Fibroblast of gingiva (primary cell): ENCODE measurements at regions not wholly inside any gene's neighbourhood (a gene's known extent, or its start where the extent isn't known, plus 50 kb on each side); places are given as distances from the start of the nearest gene placed in this dataset.
A peak's percentile ranks its signal among the peaks of the same experiment; 100 is the strongest.

Source experiments
- DNase-seq: peaks from one replicate; pipeline ENCODE4 v3.0.0-alpha.2; 2011; ENCODE audit warnings: low read depth

DNA sequence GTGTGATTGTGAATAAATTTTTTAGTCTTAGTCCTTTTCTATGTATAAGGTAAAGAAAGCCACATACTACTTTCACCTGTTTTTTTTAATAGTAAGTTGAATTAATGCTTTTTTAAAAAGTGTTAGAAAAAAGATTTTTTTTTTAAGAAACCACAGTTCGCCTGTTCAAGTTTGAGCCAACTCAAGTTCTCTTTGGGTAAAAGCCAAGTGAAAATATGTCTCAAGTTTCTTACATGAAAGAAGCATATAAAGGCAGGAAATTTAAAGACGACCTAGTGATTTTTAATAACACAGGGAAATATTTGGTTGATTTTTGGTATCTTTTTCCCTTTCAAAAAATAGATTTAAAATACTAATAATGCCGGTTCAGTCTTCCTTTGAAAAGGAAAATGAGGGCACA, 369.9 kb upstream of the NR3C2 start:
- DNase-seq: no peak

DNA sequence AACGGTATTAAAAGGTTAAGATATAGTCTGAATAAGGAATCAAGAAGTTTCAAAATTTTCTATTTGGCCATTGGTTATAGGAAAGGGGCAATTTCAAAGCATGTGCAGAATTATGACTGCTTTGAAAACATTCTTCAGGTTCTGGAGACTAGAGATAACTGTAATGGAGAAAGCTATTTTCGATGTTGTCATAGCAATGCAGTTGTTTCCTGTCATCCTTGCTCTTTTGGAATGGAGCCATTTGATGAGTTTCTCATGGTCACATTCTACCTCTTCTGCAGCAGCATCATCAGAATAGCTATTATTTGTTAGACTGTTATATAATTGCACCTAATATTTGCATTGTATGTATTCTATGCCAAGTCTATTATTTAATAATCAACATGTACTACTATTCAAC, 368.2 kb upstream of the NR3C2 start:
- DNase-seq: no peak

GRCh38 chr4:148808416-148808815, 366.2 kb upstream of the NR3C2 start:
- no peak for DNase-seq

- peak; percentile 73 for DNase-seq
These were observed 358.7 kb upstream of the NR3C2 start for GRCh38 chr4:148800940-148801339.

- no peak for DNase-seq
These were observed 358.2 kb upstream of the NR3C2 start for GRCh38 chr4:148800336-148800885.

- DNase-seq: no peak
These were observed 353.1 kb upstream of the NR3C2 start for GRCh38 chr4:148795156-148795864.

GRCh38 chr4:148793221-148793620, 351.0 kb upstream of the NR3C2 start:
- no peak for DNase-seq

GRCh38 chr4:148790691-148791090, 348.5 kb upstream of the NR3C2 start:
- DNase-seq: no peak

GRCh38 chr4:148790246-148790645, 348.0 kb upstream of the NR3C2 start:
- DNase-seq: no peak

- no peak for DNase-seq
These were observed 345.7 kb upstream of the NR3C2 start for GRCh38 chr4:148787831-148788477.

DNA sequence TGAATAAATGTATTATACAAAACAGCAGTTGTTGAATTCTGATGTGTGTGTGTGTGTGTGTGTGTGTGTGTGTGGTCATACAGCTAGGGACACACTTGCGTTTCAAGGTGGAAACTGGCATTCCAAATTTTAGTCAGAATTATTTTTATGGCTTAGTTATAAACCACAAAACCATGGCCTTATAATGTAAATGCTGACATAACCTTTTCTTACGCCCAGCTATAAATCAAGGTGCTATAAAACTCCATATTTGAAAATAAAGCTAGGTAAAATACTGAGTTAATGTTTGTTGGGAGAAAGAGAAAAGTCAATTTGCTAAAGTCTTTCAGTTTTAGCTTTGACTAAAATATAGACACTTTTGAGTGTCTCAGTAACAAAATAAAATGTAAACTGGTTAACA, 345.1 kb upstream of the NR3C2 start:
- no peak for DNase-seq

DNA sequence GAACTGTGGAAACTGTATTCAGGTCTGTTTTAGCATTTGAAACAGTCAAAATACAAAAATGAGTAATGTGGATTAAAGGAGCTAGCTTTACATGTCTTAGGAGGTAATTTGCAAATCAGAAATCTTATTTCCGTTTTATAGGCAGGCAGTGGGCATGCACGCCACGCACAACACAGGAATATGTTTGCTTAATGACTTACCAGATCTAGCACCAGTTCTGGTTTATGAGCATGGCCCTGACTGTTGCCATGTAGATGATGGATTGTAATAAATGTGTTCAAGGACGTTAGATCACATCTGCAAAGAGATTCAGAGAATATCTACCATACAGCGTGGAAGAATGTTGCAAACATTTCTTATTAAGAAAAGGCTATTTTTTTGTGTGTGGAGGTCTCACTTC, 344.5 kb upstream of the NR3C2 start:
- no peak for DNase-seq

DNA sequence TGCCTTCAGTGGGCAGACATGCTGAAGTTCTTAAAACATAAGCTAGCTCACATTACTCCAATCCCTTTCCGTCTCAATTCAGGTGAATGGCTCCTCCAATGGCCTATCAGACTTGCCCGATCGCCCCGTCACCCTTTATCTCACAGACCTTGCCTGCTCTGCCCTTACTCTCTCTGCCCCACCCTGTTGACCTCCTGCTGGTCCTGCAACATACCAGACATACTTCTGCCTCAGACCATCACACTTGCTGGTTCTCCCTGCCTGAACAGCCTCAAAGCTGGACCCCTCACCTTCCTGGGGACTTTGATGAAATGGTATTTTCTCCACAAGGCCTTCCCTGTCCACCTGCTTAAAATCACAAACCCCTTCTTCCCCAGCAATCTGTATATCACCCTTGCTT, 340.1 kb upstream of the NR3C2 start:
- no peak for DNase-seq

DNA sequence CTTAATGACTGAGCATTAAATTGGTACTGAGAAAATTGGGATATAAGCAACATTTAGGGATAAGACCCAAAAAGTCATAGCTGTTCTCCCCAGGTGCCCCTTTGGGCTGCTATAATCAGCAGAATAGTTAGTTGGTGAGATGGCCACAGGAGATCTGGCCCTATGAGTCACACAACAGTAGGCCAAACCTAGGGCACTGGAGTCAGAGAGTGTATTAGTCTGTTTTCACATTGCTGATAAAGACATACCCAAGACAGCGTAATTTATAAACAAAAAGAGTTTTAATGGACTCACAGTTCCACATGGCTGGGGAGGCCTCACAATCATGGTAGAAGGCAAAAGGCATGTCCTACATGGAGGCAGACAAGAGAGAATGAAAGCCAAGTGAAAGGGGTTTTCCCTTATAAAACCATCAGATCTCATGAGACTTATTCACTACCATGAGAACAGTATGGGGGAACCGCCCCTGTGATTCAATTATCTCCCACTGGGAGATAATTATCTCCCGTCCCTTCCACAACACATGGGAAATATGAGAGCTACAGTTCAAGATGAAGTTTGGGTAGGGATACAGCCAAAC, 338.3 kb upstream of the NR3C2 start:
- DNase-seq: no peak

DNA sequence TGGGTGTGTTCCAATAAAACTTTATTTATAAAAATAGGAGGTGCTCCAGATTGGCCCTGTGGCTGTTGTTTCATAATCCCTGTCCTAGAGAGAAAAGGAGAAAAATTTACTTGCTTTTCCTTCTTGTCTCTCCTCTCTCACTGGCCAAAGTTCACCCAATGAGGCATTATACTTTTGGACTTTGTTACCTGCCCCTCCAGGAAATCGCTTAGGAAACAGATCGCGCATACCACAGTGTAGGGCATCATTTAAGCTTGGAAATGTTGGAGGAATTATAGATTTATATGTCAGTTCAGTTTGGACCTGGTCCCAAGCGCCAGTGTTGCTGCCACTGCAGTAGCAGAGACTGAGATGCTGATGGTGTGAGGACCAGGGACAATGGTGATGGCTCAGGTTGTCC, 337.6 kb upstream of the NR3C2 start:
- no peak for DNase-seq

GRCh38 chr4:148778980-148779675, 336.9 kb upstream of the NR3C2 start:
- DNase-seq: no peak

DNA sequence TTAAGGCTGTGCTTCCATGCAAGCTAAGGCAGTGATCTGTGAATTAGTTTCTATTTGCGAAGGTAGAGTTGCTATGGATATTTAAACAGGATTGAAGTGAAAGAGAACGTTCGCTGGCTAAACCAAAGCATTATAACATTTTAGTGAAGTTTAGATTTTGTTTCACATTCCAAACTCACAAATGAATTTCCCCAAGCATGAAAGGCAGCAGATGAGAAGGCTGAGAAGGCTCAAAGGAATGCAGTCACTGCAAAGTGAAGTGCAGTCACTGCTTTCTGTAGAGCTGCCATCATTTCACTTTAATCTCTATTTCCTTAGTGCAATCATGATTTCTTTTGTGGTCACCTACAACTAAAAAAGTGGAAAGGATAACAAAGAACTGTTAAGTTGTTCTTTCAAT, 334.7 kb upstream of the NR3C2 start:
- peak; percentile 8 for DNase-seq

GRCh38 chr4:148774134-148774533, 331.9 kb upstream of the NR3C2 start:
- no peak for DNase-seq

DNA sequence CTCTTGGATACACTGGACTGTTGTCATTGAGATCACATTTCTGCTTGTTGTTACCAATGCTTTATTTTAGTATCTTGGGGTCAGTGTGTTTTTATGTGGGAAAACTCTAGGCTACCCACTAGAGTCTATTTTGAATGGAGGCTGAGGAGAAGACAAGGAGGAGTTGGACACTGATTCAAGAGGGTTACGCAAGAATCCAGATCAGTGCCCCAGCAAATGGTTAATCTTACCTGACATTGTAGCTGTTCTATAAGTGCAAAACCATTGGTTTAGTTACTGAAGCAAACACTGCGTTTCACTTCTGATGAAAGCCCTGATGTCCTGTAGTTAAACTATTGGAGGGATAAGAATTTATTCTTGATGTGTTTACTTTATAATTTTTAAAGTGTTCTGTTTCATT, 331.1 kb upstream of the NR3C2 start:
- no peak for DNase-seq

DNA sequence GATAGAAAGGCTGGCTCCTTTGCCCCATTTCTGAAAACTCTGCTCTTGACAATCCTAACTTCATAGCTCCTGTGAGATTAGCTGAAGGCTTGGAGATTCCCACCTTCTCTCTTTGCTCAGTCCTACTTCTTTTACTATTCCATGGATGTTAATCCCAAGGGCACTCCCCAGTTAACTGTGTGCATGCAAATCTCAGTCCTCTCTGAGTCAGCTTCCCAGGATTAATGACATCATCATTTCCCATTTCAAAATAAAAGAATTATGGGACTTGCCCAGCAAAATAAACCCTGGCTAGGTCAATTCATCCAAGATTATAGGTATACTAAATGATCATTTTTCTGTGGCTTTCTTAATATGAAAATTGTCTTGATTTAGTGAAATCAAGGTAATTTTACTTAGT, 328.6 kb upstream of the NR3C2 start:
- no peak for DNase-seq

DNA sequence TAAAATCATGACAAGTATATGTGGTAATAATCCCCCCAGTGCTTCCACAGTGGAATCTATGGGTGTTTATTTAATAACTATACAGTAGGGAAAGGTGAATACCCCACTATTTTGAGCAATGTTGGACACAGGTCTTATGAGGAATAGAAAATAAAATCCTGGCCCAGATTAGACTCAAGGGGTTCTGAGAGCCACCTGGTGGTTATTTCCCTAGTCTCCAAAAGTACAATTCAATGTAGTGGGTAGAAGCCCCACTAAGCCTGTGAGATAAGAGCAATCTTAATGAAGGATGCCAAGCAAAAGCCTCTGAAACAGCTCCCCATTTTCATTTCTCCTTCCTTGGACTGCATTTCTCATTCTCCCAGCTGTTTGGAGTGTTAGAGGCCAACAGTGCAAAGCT, 328.2 kb upstream of the NR3C2 start:
- DNase-seq: no peak

GRCh38 chr4:148764720-148765119, 322.5 kb upstream of the NR3C2 start:
- no peak for DNase-seq

- DNase-seq: no peak
These were observed 315.0 kb upstream of the NR3C2 start for GRCh38 chr4:148757171-148757570.
